ENCODE measurements at regions not wholly inside any gene's neighbourhood (a gene's known extent, or its start where the extent isn't known, plus 50 kb on each side); places are given as distances from the start of the nearest gene placed in this dataset.
"Not testable (repeated sequence)": the region's sequence is repeated elsewhere in the genome, so short reads cannot be mapped to it uniquely, and the experiment has no call there.

- peaks cover 7% of the 10 kb centered on the region for H3K4me1 Mint-ChIP-seq (ENCODE audit: unreplicated experiment)
Observed at GRCh38 chr2:220377482-220378155, 750.2 kb downstream of the SLC4A3 start.

DNA sequence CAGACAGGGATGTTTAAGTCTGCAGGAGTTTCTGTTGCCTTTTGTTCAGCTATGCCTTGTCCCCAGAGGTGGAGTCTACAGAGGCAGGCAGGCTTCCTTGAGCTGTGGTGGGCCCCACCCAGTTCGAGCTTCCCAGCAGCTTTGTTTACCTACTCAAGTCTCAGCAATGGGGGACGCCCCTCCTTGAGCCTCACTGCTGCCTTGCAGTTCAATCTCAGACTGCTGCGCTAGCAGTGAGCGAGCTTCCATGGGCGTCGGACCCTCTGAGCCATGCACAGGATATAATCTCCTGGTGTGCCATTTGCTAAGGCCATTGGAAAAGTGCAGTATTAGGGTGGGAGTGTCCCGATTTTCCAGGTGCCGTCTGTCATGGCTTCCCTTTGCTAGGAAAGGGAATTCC, 760.3 kb downstream of the SLC4A3 start:
- not testable (repeated sequence) for H3K27me3 Mint-ChIP-seq; H3K27ac Mint-ChIP-seq; H3K36me3 Mint-ChIP-seq; H3K9me3 Mint-ChIP-seq; DNase-seq (ENCODE audit: extremely low spot score, unreplicated experiment); H3K4me1 Mint-ChIP-seq (ENCODE audit: unreplicated experiment); H3K4me3 Mint-ChIP-seq

More at GRCh38 chr2:220377482-220378155, 750.2 kb downstream of the SLC4A3 start:
- no peaks in the 10 kb centered on the region for H3K27me3 Mint-ChIP-seq
- H3K4me3 Mint-ChIP-seq = no peak overlapping the region
- peaks cover 6% of the 10 kb centered on the region for H3K36me3 Mint-ChIP-seq
- DNase-seq (ENCODE audit: extremely low spot score, unreplicated experiment) = no peak
- TF ChIP-seq CTCF (conservative IDR thresholded peaks at IDR 0.05) = no peak
- H3K27ac Mint-ChIP-seq = no peak overlapping the region
- H3K9me3 Mint-ChIP-seq = peaks cover 22% of the 10 kb centered on the region

DNA sequence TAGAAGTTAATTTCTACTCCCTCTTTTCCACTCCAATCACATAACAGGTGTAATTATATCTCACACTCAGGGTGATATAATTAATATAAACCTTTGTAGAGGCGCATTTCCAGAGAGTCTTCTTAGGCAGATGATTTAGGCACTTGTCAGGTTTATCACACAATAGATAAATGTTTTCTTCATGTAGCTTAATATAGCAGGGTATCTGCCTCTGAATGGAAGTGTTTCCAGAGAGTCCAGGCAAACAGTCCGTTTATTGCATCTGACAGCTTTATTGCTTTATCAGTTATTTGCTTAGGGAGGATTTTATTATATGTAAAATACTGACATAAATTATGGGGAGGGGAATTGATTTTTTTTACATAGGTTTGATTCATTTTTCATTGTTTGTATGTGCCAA, 766.3 kb downstream of the SLC4A3 start:
- H3K36me3 Mint-ChIP-seq = no peaks in the 10 kb centered on the region
- H3K4me3 Mint-ChIP-seq = no peak overlapping the region
- H3K27ac Mint-ChIP-seq = no peak overlapping the region
- no peaks in the 10 kb centered on the region for H3K9me3 Mint-ChIP-seq
- no peak for TF ChIP-seq CTCF (conservative IDR thresholded peaks at IDR 0.05)
- DNase-seq (ENCODE audit: extremely low spot score, unreplicated experiment) = no peak
- no peaks in the 10 kb centered on the region for H3K27me3 Mint-ChIP-seq
- no peaks in the 10 kb centered on the region for H3K4me1 Mint-ChIP-seq (ENCODE audit: unreplicated experiment)

- Mint-ChIP-seq H3K27ac (no peak overlapping the region), H3K27me3 (no peaks in the 10 kb centered on the region), H3K4me3 (no peak overlapping the region), H3K4me1 (ENCODE audit: unreplicated experiment) (no peaks in the 10 kb centered on the region), H3K9me3 (no peaks in the 10 kb centered on the region), H3K36me3 (no peaks in the 10 kb centered on the region)
- DNase-seq (ENCODE audit: extremely low spot score, unreplicated experiment) = no peak
- TF ChIP-seq CTCF (conservative IDR thresholded peaks at IDR 0.05) = no peak
Observed at GRCh38 chr2:220394433-220394832, 767.0 kb downstream of the SLC4A3 start.

GRCh38 chr2:220396287-220396686, 768.9 kb downstream of the SLC4A3 start:
- Mint-ChIP-seq H3K27ac (no peak overlapping the region), H3K9me3 (peaks cover 1% of the 10 kb centered on the region), H3K27me3 (no peaks in the 10 kb centered on the region), H3K4me1 (ENCODE audit: unreplicated experiment) (no peaks in the 10 kb centered on the region), H3K4me3 (no peak overlapping the region), H3K36me3 (peaks cover 1% of the 10 kb centered on the region)
- DNase-seq (ENCODE audit: extremely low spot score, unreplicated experiment) = no peak
- TF ChIP-seq CTCF (conservative IDR thresholded peaks at IDR 0.05) = no peak

DNA sequence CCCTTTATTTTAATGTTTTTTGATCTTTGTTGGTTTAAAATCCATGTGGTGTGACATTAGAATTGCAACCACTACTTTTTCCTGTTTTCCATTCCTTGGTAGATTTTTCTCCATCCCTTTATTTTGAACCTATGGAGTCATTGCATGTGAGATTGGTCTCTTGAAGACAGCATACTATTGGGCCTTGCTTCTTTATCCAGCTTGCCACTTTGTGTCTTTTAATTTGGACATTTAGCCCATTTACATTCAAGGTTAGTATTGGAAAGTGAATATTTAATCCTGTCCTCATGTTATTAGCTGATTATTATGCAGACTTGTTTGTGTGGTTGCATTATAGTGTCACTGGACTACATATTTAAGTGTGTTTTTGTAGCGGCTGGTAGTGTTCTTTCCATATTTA, 782.9 kb downstream of the SLC4A3 start:
- Mint-ChIP-seq H3K36me3 (no peaks in the 10 kb centered on the region), H3K4me1 (ENCODE audit: unreplicated experiment) (no peaks in the 10 kb centered on the region), H3K9me3 (peaks cover 24% of the 10 kb centered on the region), H3K27me3 (peaks cover 2% of the 10 kb centered on the region), H3K27ac (no peak overlapping the region), H3K4me3 (no peak overlapping the region)
- no peak for TF ChIP-seq CTCF (conservative IDR thresholded peaks at IDR 0.05)
- no peak for DNase-seq (ENCODE audit: extremely low spot score, unreplicated experiment)
